Thyroid gland (tissue), 4 donors: ENCODE measurements at regions not wholly inside any gene's neighbourhood (a gene's known extent, or its start where the extent isn't known, plus 50 kb on each side); places are given as distances from the start of the nearest gene placed in this dataset.

Experiments
- DNase-seq, 2 donors: peaks; one replicate each; pipeline ENCODE4 v3.0.0-alpha.2; 2019
- H3K27ac ChIP-seq, 3 donors: fragments of 200-600 bp; sonication (generic); 1 replicate in 2 of 3; 2 replicates in 1 of 3; pipeline ENCODE4 v1.5.1; 2016 to 2019; ENCODE audit warnings: mild to moderate bottlenecking in 1 of 3, moderate library complexity in 1 of 3
- H3K27me3 ChIP-seq: fragments of 200-600 bp; sonication (generic); one replicate; pipeline ENCODE4 v1.5.1; 2019
- H3K36me3 ChIP-seq, 2 donors: fragments of 200-600 bp; sonication (generic); one replicate each; pipeline ENCODE4 v1.5.1; 2016 to 2019
- H3K4me1 ChIP-seq, 2 donors: fragments of 200-600 bp; sonication (generic); one replicate each; pipeline ENCODE4 v1.5.1; 2017 to 2019
- H3K4me3 ChIP-seq, 3 donors: fragments of 200-600 bp; sonication (generic); replicated peaks in 1 of 3; 1 replicate in 2 of 3; 2 replicates in 1 of 3; pipeline ENCODE4 v1.5.1; 2016; ENCODE audit warnings: mild to moderate bottlenecking in 1 of 3
- H3K9me3 ChIP-seq: fragments of 200-600 bp; sonication (generic); one replicate; pipeline ENCODE4 v1.5.1; 2017
- POLR2A ChIP-seq, 2 donors: fragments of 450-650 bp; IDR thresholded peaks; one replicate each; pipeline ENCODE4 v1.6.1; 2017; ENCODE audit warnings: antibody characterized with exemption in 2 of 2, mild to moderate bottlenecking in 2 of 2, moderate library complexity in 1 of 2
- WGBS, 2 donors: methylation state at CpG; one replicate each; pipeline ENCODE4 v1.1.5; 2017; 5-methylcytosine and 5-hydroxymethylcytosine counted together
- intact Hi-C: fragments of 100-400 bp; cut with DNase I; formaldehyde crosslinking; loops from one replicate; pipeline ENCODE4 v1.15.1; 2023
- TF ChIP-seq, protein P1 (sequence below), 6 experiments: fragments of 200-600 bp in 3 of 6; fragments of 450-650 bp in 3 of 6; sonication (generic) in 3 of 6; IDR thresholded peaks; one replicate each; pipeline ENCODE4 v1.5.1; 2016 to 2019; ENCODE audit warnings: antibody characterized with exemption in 6 of 6, mild to moderate bottlenecking in 2 of 6, inconsistent platforms in 1 of 6, moderate library complexity in 1 of 6

- 82% methylated on average over 9 of the region's 9 CpGs for WGBS, 2 donors
Measured at GRCh38 chr12:124122722-124123121, 149.7 kb downstream of the ZNF664 start.

DNA sequence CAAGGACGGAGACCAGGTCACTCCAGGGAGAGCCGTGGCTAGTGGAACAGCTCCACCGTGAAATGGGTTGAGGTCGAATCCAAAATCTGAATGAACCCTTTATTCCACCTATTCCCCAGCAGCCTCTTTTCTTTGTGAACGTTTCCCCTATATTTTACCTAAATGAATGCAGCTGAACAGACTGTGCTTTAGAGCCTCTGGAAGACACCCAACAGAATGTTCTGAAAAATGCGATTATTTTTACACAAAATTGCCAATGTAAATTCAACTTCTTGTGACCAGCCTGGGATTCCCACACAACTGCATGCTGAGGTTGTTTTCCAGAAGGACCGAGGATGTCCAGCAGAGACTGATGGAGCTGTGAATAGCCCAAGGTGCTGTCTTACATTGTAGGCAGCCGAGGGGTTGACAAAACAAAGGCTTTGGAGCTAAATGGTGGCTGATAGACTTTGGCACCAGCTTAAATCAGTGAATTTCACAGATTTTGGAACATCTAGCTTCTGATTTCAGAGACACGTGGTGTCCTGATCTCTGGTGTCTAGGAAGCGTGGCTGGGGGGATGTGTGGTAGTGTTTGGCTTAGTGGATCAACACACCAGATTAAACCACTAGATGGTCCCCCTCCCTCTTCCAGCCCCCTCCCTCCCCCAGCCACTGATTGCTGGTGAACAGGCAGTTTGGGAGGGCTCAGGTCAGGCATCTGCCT is 150.4 kb downstream of the ZNF664 start:
- H3K27ac ChIP-seq = no peak overlapping the region
- no peak for DNase-seq
- H3K4me3 ChIP-seq = no peak overlapping the region
- WGBS, 2 donors = 75 to 76% methylated on average over 10 of the region's 10 CpGs
- no peak for TF ChIP-seq POLR2A (IDR thresholded peaks at IDR 0.05)
- TF ChIP-seq, protein P1, sequence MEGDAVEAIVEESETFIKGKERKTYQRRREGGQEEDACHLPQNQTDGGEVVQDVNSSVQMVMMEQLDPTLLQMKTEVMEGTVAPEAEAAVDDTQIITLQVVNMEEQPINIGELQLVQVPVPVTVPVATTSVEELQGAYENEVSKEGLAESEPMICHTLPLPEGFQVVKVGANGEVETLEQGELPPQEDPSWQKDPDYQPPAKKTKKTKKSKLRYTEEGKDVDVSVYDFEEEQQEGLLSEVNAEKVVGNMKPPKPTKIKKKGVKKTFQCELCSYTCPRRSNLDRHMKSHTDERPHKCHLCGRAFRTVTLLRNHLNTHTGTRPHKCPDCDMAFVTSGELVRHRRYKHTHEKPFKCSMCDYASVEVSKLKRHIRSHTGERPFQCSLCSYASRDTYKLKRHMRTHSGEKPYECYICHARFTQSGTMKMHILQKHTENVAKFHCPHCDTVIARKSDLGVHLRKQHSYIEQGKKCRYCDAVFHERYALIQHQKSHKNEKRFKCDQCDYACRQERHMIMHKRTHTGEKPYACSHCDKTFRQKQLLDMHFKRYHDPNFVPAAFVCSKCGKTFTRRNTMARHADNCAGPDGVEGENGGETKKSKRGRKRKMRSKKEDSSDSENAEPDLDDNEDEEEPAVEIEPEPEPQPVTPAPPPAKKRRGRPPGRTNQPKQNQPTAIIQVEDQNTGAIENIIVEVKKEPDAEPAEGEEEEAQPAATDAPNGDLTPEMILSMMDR (IDR thresholded peaks at IDR 0.05) = no peak
- H3K9me3 ChIP-seq = no peaks in the 10 kb centered on the region
- intact Hi-C loops = no loop called here
- H3K27me3 ChIP-seq = no peaks in the 10 kb centered on the region
- no peaks in the 10 kb centered on the region for H3K4me1 ChIP-seq
- no peaks in the 10 kb centered on the region for H3K36me3 ChIP-seq

More at GRCh38 chr12:124122722-124123121, 149.7 kb downstream of the ZNF664 start:
- H3K9me3 ChIP-seq = no peaks in the 10 kb centered on the region
- H3K36me3 ChIP-seq = no peaks in the 10 kb centered on the region
- no peak for TF ChIP-seq POLR2A (IDR thresholded peaks at IDR 0.05)
- TF ChIP-seq, protein P1 (IDR thresholded peaks at IDR 0.05) = no peak
- intact Hi-C loops = no loop called here
- H3K4me1 ChIP-seq = no peaks in the 10 kb centered on the region
- H3K27ac ChIP-seq = no peak overlapping the region
- H3K27me3 ChIP-seq = no peaks in the 10 kb centered on the region
- no peak overlapping the region for H3K4me3 ChIP-seq
- no peak for DNase-seq

DNA sequence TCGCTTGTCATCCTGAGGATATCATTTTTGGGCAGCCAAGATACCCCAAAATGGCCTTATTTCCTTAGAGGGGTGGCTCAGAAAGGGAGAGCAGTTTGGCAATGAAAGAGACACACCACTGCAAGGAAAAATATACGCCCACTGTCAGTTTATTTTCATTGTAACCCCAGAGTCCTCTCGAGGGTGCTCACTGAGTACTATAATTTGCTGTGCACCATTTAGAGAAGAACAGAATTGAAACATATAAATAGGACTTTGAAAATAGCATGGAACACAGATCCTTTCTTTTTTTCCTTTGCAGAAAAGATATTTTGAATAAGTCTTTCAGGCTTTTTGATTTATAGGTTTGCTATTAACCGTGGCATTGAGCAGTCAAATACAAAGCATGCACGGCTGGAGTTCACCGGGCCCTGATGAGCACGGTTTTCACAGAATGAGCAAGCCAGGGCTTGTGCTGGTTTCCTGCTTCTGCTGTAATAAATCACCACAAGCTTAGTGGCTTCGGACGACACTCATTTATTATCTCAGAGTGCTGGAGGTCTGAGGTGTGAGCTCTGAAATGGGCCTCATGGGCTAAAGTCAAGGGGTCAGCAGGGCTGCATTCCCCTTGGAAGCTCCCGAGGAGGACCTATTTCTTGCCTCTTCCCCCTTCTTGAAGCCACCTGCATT is 152.3 kb downstream of the ZNF664 start:
- H3K36me3 ChIP-seq = no peaks in the 10 kb centered on the region

DNA sequence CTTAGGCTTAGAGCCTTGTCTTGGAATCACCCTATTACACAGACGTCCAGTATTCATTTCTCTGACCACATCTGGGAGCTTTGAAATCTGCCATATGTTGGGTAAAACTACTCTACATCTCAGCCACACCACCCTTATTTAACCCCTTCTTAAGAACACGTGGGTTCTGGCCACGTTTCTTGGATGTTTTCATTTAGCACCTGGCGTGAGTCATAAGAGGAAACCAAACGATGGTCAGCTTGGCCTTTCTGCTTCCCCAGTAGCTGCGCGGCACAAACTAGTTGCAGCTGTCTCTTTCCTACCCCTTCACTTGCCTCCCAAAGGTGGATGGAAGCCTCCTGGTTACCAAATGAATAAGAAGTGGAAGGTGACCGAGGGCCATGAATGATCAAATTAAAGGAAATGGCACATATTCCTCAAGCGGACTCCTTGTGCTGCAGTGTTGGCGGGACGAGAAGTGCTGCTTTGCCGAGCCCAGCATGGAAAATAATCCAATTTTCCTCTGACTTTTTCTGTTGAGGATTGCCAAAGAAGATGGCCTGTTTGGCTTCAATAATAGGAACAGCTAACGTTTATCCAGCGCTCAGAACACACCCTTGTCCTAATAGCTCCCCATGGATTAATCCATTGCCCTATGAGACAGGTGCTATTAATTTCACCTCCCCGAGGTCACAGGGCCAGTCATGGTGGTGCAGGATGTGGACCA is 154.1 kb downstream of the ZNF664 start:
- H3K36me3 ChIP-seq = no peaks in the 10 kb centered on the region
- no peaks in the 10 kb centered on the region for H3K9me3 ChIP-seq
- no peak for TF ChIP-seq POLR2A (IDR thresholded peaks at IDR 0.05)
- TF ChIP-seq, protein P1 (IDR thresholded peaks at IDR 0.05) = no peak
- H3K4me1 ChIP-seq = no peaks in the 10 kb centered on the region
- DNase-seq = no peak
- 76 to 82% methylated on average over 15 of the region's 15 CpGs for WGBS, 2 donors
- intact Hi-C loops = no loop called here
- H3K4me3 ChIP-seq = no peak overlapping the region
- H3K27me3 ChIP-seq = no peaks in the 10 kb centered on the region
- no peak overlapping the region for H3K27ac ChIP-seq

More for the DNA sequence above, 152.3 kb downstream of the ZNF664 start:
- no peak overlapping the region for H3K4me3 ChIP-seq
- H3K27me3 ChIP-seq = no peaks in the 10 kb centered on the region
- H3K27ac ChIP-seq = no peak overlapping the region
- H3K4me1 ChIP-seq = no peaks in the 10 kb centered on the region
- intact Hi-C loops = no loop called here
- TF ChIP-seq, protein P1 (IDR thresholded peaks at IDR 0.05) = no peak
- no peak for TF ChIP-seq POLR2A (IDR thresholded peaks at IDR 0.05)
- 76 to 79% methylated on average over 10 of the region's 10 CpGs for WGBS, 2 donors
- no peaks in the 10 kb centered on the region for H3K9me3 ChIP-seq
- DNase-seq = no peak

DNA sequence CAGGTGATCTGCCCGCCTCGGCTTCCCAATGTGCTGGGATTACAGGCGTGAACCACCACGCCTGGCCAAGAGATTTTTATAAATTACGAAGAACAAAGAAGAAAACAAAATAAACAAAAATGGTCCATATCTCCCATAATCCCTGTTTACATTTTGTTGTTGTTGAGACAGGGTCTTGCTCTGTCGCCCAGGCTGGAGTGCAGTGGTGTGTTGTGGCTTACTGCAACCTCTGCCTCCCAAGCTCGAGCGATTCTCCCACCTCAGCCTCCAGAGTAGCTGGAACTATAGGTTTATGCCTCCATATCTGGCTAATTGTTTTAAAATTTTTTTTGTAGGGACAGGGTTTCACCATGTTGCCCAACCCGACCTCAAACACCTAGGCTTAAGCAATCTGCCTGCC is 156.1 kb downstream of the ZNF664 start:
- H3K4me3 ChIP-seq = no peak overlapping the region
- no peaks in the 10 kb centered on the region for H3K36me3 ChIP-seq
- intact Hi-C loops = no loop called here
- no peaks in the 10 kb centered on the region for H3K27me3 ChIP-seq
- H3K27ac ChIP-seq = no peak overlapping the region
- WGBS, 2 donors = 85 to 98% methylated on average over 9 of the region's 9 CpGs
- no peaks in the 10 kb centered on the region for H3K9me3 ChIP-seq
- TF ChIP-seq, protein P1 (IDR thresholded peaks at IDR 0.05) = no peak
- TF ChIP-seq POLR2A (IDR thresholded peaks at IDR 0.05) = no peak
- no peaks in the 10 kb centered on the region for H3K4me1 ChIP-seq
- DNase-seq = no peak
